ENCODE measurements at regions not wholly inside any gene's neighbourhood (a gene's known extent, or its start where the extent isn't known, plus 50 kb on each side); places are given as distances from the start of the nearest gene placed in this dataset.

DNA sequence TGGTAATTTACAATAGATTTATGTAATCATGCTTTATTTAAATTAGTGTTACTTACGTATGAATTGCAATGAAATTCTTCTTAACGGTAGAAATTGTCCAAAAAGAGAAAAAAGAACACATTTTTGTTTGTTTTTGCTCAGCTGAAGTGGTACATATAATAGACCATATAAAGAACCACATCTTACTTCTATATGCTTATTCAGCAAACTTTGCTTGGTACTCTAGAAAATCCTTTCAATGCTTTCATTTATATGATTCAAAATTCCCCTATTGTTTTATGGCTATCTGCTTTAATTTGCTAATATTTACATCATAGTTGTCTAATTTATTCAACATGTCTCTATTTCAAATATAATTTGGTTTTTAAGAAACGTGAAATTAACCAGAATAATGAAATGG lies 903.2 kb downstream of the ANKRD7 start:
- no TSS peak for BruUV-seq (replicated peaks)

More for the DNA sequence above, 903.2 kb downstream of the ANKRD7 start:
- TF ChIP-seq USF2 (IDR thresholded peaks at IDR 0.05; ENCODE audit: low read depth, low read length) (no peak), RAD21 (IDR thresholded peaks at IDR 0.05; ENCODE audit: low read length) (no peak), MAFK (IDR thresholded peaks at IDR 0.05; ENCODE audit: low read depth, low read length) (peak; percentile 65)
- H4K5ac ChIP-seq (ENCODE audit: low read depth, low read length), result no peak overlapping the region
- no peak overlapping the region for H3K23ac ChIP-seq (ENCODE audit: low read depth, low read length)
- H2BK5ac ChIP-seq (ENCODE audit: low read depth, low read length, poor library complexity, severe bottlenecking), result no peak overlapping the region
- H3K4me2 ChIP-seq (ENCODE audit: low read depth, low read length), result no peak overlapping the region
- H2BK120ac ChIP-seq (ENCODE audit: low read depth, low read length), result no peak overlapping the region
- H3K9ac ChIP-seq (ENCODE audit: low read depth, low read length), result no peak overlapping the region
- no peak overlapping the region for H2BK15ac ChIP-seq (ENCODE audit: low read depth, low read length)
- no peak overlapping the region for H2AK9ac ChIP-seq (replicated peaks; ENCODE audit: low read depth, low read length, poor library complexity)
- H3K4me1 ChIP-seq (ENCODE audit: control insufficient read depth, insufficient read depth, low read length), result no peaks in the 10 kb centered on the region
- H2AK5ac ChIP-seq (ENCODE audit: low read depth, low read length), result no peak overlapping the region
- DNase-seq (no peak), ATAC-seq (ENCODE audit: low read depth) (no peak)
- in situ Hi-C loops (cut with MboI; ENCODE audit: low sequenced_read_pairs) (no loop called here), dilution Hi-C loops (cut with HindIII; ENCODE audit: low sequenced_read_pairs, unreplicated experiment) (no loop called here), intact Hi-C loops (cut with micrococcal nuclease) (no loop called here)
- H3K4me3 ChIP-seq (ENCODE audit: insufficient read depth, low read depth, low read length), result no peak overlapping the region
- no peak overlapping the region for H3K18ac ChIP-seq (ENCODE audit: low read depth, low read length)
- WGBS, 2 experiments (ENCODE audit: extremely low coverage in 2 of 2, insufficient read length in 1 of 2), result no CpG with 5 or more reads among the region's 3 CpGs
- H2AFZ ChIP-seq (replicated peaks; ENCODE audit: low read length, poor library complexity), result no peak overlapping the region
- H3K36me3 ChIP-seq (ENCODE audit: control insufficient read depth, insufficient read depth, low read length), result no peaks in the 10 kb centered on the region
- no peaks in the 10 kb centered on the region for H3K9me1 ChIP-seq (ENCODE audit: insufficient read depth, low read length)
- H3K79me1 ChIP-seq (ENCODE audit: low read depth in 1 of 2, low read length in 2 of 2), result no peaks in the 10 kb centered on the region
- POLR2A ChIA-PET (ENCODE audit: unreplicated experiment), result no interaction called here
- H4K8ac ChIP-seq (ENCODE audit: low read depth in 2 of 2, low read length in 2 of 2), result no peak overlapping the region
- H3K56ac ChIP-seq (ENCODE audit: extremely low read depth, insufficient read depth, low read length), result no peak overlapping the region
- H2BK20ac ChIP-seq (ENCODE audit: low read depth, low read length), result no peak overlapping the region
- CTCF ChIA-PET, result no interaction called here
- H3K14ac ChIP-seq (replicated peaks; ENCODE audit: low read depth, low read length), result no peak overlapping the region
- no peaks in the 10 kb centered on the region for H4K20me1 ChIP-seq (ENCODE audit: insufficient read depth, low read length)
- no peak overlapping the region for H3K4ac ChIP-seq (ENCODE audit: low read depth, low read length)
- no peak overlapping the region for H3K27ac ChIP-seq (ENCODE audit: insufficient read depth, low read length)
- no peaks in the 10 kb centered on the region for H3K27me3 ChIP-seq (ENCODE audit: control insufficient read depth, insufficient read depth, low read length)
- no peak overlapping the region for H4K91ac ChIP-seq (ENCODE audit: insufficient read depth, low read depth, low read length)
- no peaks in the 10 kb centered on the region for H3K9me3 ChIP-seq (ENCODE audit: control insufficient read depth, insufficient read depth, low read length)

Measured in IMR-90 (cell line).